ENCODE measurements at regions not wholly inside any gene's neighbourhood (a gene's known extent, or its start where the extent isn't known, plus 50 kb on each side); places are given as distances from the start of the nearest gene placed in this dataset.
"Not testable (repeated sequence)": the region's sequence is repeated elsewhere in the genome, so short reads cannot be mapped to it uniquely, and the experiment has no call there.

DNA sequence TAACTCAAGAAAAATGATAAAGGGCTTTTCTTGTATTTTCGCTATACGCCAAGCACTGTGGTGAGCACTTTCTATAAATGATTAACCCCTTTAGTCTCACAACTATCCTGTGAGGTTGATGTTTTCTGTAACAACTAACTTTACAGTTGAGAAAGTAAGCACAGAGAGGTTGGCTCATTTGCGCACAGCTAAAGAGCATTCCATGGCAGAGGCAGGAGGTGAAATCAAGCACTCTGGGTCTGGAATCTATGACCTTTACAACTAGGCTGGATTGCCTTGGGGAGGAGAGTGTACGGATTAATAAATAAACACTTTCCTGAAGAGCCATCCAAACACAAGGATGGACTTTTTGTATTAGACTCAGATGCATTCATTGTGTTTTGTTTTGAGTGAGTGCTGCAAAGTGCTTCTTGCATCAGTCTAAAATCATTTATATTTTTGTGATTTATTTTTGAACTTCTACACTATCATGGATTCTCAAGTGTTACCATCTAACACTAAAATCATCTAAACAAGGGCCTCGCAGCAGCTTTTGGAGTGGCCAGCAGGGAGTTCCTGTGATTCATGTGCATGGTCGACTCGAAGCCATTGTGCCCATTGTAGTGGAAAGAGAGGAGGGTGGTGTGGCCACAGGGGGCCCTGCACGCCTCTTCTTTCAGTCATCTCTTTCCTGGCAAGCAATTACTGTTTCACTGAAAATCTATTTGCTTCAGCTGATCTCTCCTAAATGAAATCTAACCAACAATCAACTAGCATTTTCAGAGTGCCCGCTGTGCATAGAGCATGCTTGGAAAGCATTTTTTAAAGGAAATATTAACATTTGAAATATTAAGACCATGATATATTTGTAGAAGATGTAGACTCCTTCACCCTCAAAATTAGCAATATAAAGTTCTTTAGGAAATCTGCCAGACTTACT is 633.4 kb upstream of the COBL start:
- DNase-seq (ENCODE audit: low read depth, low spot score) = no peak
- Histone ChIP-seq H3K9ac (ENCODE audit: insufficient read length) (no peak overlapping the region), H3K4me3 (no peak overlapping the region), H3K27ac (no peak overlapping the region), H3K36me3 (ENCODE audit: insufficient read depth, low read length) (no peaks in the 10 kb centered on the region), H3K9me3 (ENCODE audit: low read depth, low read length) (no peaks in the 10 kb centered on the region)
- no peak for TF ChIP-seq FOXP2 (optimal IDR thresholded peaks at IDR 0.05; ENCODE audit: control extremely low read depth, extremely low read length, insufficient read depth)

DNA sequence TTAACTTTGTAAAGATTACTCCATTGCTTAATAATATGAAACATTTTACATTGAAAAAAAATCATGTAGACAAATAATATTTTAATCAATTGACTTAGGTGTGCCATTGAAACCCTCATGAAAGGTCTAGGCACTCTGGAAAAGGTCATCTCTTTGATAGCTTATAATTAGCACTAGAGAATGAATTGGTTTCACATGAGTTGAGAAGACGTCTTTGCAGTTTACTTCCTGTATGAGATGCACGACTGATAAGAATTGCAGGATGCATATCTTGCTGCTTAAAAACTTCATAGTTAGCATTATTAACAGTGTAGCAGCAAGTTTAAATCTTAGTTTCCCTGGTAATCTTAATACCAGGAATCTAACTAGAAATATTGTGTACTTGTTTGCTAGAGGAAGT is 614.2 kb upstream of the COBL start:
- no peak for DNase-seq (ENCODE audit: low read depth, low spot score)
- H3K9me3 ChIP-seq (ENCODE audit: low read depth, low read length) = no peaks in the 10 kb centered on the region
- H3K9ac ChIP-seq (ENCODE audit: insufficient read length) = no peak overlapping the region
- no peak for TF ChIP-seq POLR2AphosphoS5 (IDR thresholded peaks at IDR 0.05; ENCODE audit: borderline replicate concordance, low read depth, low read length)
- TF ChIP-seq FOXP2 (optimal IDR thresholded peaks at IDR 0.05; ENCODE audit: control extremely low read depth, extremely low read length, insufficient read depth) = no peak
- no peak for TF ChIP-seq EZH2 (IDR thresholded peaks at IDR 0.05)
- no peak overlapping the region for H3K4me3 ChIP-seq
- no peak overlapping the region for H3K27ac ChIP-seq
- H3K36me3 ChIP-seq (ENCODE audit: insufficient read depth, low read length) = no peaks in the 10 kb centered on the region

DNA sequence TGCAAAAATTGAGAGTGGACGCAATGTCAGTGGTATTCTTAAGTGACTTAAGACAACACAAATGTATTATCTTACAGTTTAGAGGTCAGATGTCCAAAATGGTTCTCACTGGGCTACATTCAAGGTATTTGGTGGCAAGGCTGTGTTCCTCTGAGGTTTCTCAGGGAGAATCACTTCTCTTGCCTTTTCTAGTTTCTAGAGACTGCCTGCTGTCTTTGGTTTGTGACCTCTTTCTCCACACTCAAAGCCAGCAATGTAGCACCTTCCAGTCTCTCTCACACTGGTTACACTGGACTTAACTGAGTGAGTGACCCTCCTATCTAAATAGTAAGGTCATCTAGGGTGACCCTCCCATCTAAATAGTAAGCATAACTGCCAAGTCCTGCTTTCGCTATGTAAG is 613.2 kb upstream of the COBL start:
- TF ChIP-seq POLR2AphosphoS5 (IDR thresholded peaks at IDR 0.05; ENCODE audit: borderline replicate concordance, low read depth, low read length) (no peak), EZH2 (IDR thresholded peaks at IDR 0.05) (no peak), FOXP2 (optimal IDR thresholded peaks at IDR 0.05; ENCODE audit: control extremely low read depth, extremely low read length, insufficient read depth) (no peak)
- no peak for DNase-seq (ENCODE audit: low read depth, low spot score)
- Histone ChIP-seq H3K9ac (ENCODE audit: insufficient read length) (no peak overlapping the region), H3K27ac (no peak overlapping the region), H3K9me3 (ENCODE audit: low read depth, low read length) (no peaks in the 10 kb centered on the region), H3K4me3 (no peak overlapping the region), H3K36me3 (ENCODE audit: insufficient read depth, low read length) (no peaks in the 10 kb centered on the region)

DNA sequence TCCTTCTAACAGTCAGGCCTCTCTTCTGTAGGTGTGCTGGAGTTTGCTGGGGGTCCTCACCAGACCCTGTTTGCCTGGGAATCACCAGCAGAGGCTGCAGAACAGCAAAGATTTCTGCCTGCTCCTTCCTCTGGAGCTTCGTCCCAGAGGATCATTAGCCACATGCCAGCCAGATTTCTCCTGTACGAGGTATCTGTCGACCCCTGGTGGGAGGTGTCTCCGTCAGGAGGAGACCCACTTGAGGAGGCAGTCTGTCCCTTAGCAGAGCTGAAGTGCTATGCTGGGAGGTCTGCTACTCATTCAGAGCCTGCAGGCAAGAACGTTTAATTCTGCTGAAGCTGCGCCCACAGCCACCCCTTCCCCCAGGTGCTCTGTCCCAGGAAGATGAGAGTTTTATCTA is 611.1 kb upstream of the COBL start:
- Histone ChIP-seq H3K9me3 (ENCODE audit: low read depth, low read length) (no peaks in the 10 kb centered on the region), H3K27ac (no peak overlapping the region), H3K9ac (ENCODE audit: insufficient read length) (no peak overlapping the region), H3K4me3 (no peak overlapping the region), H3K36me3 (ENCODE audit: insufficient read depth, low read length) (no peaks in the 10 kb centered on the region)
- TF ChIP-seq EZH2 (IDR thresholded peaks at IDR 0.05) (no peak), POLR2AphosphoS5 (IDR thresholded peaks at IDR 0.05; ENCODE audit: borderline replicate concordance, low read depth, low read length) (no peak), FOXP2 (optimal IDR thresholded peaks at IDR 0.05; ENCODE audit: control extremely low read depth, extremely low read length, insufficient read depth) (no peak)
- no peak for DNase-seq (ENCODE audit: low read depth, low spot score)

DNA sequence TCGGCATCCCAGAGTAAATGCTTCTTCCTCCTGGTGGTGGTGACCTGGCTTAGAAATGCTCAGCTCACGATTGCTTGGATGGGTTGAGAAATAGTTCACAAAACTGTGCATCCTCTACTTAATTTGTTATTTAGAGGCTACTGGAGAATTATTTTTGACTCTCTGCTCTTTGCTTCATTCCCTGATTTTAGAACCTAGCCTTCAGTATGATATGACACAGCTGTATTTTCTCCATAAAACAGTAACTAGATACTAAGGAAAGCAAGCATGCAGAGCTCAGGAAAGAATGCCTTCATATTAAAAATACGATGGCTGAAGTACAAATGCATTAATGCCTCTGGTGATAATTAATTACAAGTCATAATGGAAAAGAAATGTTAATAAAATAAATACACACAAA is 602.0 kb upstream of the COBL start:
- Histone ChIP-seq H3K27ac (no peak overlapping the region), H3K9me3 (ENCODE audit: low read depth, low read length) (no peaks in the 10 kb centered on the region), H3K4me3 (no peak overlapping the region), H3K9ac (ENCODE audit: insufficient read length) (no peak overlapping the region), H3K36me3 (ENCODE audit: insufficient read depth, low read length) (no peaks in the 10 kb centered on the region)
- no peak for DNase-seq (ENCODE audit: low read depth, low spot score)
- no peak for TF ChIP-seq FOXP2 (optimal IDR thresholded peaks at IDR 0.05; ENCODE audit: control extremely low read depth, extremely low read length, insufficient read depth)
- no peak for TF ChIP-seq EZH2 (IDR thresholded peaks at IDR 0.05)
- no peak for TF ChIP-seq POLR2AphosphoS5 (IDR thresholded peaks at IDR 0.05; ENCODE audit: borderline replicate concordance, low read depth, low read length)

DNA sequence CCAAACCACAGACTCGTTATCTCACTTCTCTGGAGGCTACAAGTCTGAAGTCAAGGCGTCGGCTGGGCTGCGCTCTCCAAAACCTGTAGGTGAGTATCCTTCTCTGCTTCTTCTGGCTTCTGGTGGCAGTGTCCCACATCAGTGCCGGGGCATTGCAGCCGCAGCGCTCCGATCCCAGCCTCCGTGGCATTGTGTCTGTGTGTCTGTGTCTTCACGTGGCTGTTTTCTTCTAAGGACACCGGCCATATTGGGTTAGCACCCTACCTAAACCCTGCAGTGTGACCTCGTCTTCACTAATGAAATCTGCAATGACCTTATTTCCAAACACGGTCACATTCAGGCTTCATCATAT is 584.9 kb upstream of the COBL start:
- H3K4me3 ChIP-seq = no peak overlapping the region
- TF ChIP-seq POLR2AphosphoS5 (IDR thresholded peaks at IDR 0.05; ENCODE audit: borderline replicate concordance, low read depth, low read length) = no peak
- no peak for TF ChIP-seq FOXP2 (optimal IDR thresholded peaks at IDR 0.05; ENCODE audit: control extremely low read depth, extremely low read length, insufficient read depth)
- no peak for TF ChIP-seq EZH2 (IDR thresholded peaks at IDR 0.05)
- DNase-seq (ENCODE audit: low read depth, low spot score) = no peak
- no peaks in the 10 kb centered on the region for H3K36me3 ChIP-seq (ENCODE audit: insufficient read depth, low read length)
- no peak overlapping the region for H3K27ac ChIP-seq
- no peak overlapping the region for H3K9ac ChIP-seq (ENCODE audit: insufficient read length)
- H3K9me3 ChIP-seq (ENCODE audit: low read depth, low read length) = no peaks in the 10 kb centered on the region

DNA sequence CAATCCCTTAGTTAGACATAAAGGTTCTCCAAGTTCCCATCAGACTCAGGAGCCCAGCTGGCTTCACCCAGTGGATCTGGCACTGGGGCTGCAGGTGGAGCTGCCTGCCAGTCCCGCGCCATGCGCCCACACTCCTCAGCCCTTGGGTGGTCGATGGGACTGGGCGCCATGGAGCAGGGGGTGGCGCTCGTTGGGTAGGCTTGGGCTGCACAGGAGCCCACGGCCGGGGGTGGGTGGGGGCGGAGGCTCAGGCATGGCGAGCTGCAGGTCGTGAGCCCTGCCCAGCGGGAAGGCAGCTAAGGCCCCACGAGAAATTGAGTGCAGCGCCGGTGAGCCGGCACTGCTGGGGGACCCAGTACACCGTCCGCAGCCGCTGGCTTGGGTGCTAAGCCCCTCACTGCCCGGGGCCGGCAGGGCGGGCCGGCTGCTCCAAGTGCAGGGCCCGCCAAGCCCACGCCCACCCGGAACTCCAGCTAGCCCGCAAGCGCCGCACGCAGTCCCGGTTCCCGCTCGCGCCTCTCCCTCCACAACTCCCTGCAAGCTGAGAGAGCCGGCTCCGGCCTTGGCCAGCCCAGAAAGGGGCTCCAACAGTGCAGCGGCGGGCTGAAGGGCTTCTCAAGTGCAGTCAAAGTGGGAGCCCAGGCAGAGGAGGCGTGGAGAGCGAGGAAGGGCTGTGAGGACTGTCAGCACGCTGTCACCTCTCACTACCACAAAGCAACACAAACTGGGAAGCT is 584.3 kb upstream of the COBL start:
- not testable (repeated sequence) for H3K9me3 ChIP-seq (ENCODE audit: low read depth, low read length); H3K4me3 ChIP-seq; DNase-seq (ENCODE audit: low read depth, low spot score); H3K36me3 ChIP-seq (ENCODE audit: insufficient read depth, low read length); H3K27ac ChIP-seq; H3K9ac ChIP-seq (ENCODE audit: insufficient read length)

DNA sequence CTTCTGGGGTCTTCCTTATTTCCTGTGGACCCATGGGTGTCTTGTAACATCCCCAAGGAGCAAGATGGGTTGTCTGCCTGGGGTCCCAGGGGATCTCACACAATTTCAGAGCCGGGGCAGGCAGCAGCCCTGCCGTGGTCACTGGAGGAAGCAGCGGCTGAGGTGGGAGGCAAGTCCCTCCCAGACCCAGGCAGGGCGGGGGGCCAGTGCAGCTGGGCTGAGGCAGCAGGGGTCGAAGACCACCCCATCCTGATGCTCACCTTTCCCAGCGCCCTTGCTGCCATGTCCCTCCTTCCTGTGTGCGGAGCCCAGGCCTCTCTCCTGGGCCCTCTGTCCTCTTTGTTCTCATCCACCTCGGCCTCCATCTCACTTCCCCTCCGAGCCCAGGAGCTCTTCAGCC is 583.0 kb upstream of the COBL start:
- H3K9me3 ChIP-seq (ENCODE audit: low read depth, low read length) = no peaks in the 10 kb centered on the region
- TF ChIP-seq POLR2AphosphoS5 (IDR thresholded peaks at IDR 0.05; ENCODE audit: borderline replicate concordance, low read depth, low read length) (no peak), FOXP2 (optimal IDR thresholded peaks at IDR 0.05; ENCODE audit: control extremely low read depth, extremely low read length, insufficient read depth) (no peak), EZH2 (IDR thresholded peaks at IDR 0.05) (no peak)
- no peak overlapping the region for H3K4me3 ChIP-seq
- DNase-seq (ENCODE audit: low read depth, low spot score) = no peak
- no peaks in the 10 kb centered on the region for H3K36me3 ChIP-seq (ENCODE audit: insufficient read depth, low read length)
- no peak overlapping the region for H3K27ac ChIP-seq
- no peak overlapping the region for H3K9ac ChIP-seq (ENCODE audit: insufficient read length)
